RPMI8226 (cell line): ENCODE measurements at regions not wholly inside any gene's neighbourhood (a gene's known extent, or its start where the extent isn't known, plus 50 kb on each side); places are given as distances from the start of the nearest gene placed in this dataset.

ENCODE experiments used
- DNase-seq: peaks from one replicate; pipeline ENCODE4 v3.0.0-alpha.2; 2015

DNA sequence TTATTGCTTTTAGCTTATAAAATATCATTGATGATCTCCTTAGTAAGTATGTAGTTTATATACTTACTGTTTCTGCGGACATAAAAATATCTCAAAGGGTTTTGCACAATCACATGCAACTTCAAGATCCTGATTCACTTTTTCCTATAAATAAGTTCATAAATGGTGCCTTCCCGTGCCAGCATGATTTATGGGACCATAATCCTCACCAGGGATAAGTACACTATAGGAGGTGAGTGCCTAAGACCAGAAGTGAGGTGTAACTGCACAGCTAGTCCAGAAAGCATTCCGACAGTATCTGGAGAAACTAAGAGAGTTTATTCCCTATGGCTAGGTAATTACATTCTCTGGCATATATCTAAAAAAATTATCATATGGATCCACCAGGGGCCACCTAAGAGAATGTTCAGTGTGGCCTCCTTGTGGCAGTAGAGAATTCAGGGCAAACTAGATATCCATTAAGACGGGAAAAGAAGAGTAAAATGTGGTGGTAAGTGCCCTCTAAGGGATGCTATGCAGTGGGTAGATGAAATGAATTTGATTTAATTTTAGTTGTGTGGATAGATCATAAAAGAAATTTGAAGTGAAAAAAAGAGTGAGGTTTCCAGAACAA lies 402.5 kb upstream of the SLC24A2 start:
- DNase-seq, result no peak

- DNase-seq, result no peak
These were observed 401.0 kb upstream of the SLC24A2 start for GRCh38 chr9:20189871-20190270.

- no peak for DNase-seq
These were observed 400.0 kb upstream of the SLC24A2 start for GRCh38 chr9:20188616-20189369.

DNA sequence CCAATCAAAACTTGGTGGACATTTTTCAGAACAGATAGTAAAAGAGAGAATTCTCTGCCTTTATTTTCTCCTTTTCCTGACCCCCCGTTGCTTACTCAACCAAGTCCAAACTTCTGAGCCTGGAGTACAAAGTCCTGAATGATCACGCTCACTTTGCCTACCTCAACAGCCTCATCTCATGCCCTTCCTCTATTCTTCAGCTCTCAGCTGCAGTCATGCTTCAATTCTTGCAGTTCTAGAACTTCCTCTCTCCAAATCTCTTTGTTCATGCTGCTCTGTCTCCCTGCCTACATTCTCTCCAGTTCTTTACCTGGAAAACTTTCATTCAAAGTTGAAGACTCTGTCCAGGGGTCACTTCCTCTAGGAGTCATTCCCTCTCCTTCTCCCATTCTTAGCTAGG lies 398.5 kb upstream of the SLC24A2 start:
- DNase-seq, result no peak

GRCh38 chr9:20186823-20187222 lies 398.0 kb upstream of the SLC24A2 start:
- no peak for DNase-seq

DNA sequence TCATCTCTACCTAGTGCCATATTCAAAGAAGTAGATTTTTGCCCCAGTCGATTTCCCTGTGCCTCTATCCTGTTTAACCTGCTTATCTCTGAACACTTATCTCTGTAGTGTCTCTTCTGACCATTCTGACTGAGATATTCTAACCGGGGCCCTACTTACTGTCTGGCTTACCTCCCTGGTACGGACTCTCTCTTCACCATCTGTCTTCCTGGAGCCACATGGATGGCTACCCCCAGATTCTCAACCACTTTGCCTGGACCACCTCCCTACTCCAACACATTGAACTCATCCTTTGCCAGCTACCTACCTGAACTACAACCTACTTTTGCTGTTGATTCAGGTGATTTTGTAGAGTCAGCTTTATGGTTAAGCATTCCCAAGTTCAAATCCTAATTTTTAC lies 397.4 kb upstream of the SLC24A2 start:
- DNase-seq, result no peak

DNA sequence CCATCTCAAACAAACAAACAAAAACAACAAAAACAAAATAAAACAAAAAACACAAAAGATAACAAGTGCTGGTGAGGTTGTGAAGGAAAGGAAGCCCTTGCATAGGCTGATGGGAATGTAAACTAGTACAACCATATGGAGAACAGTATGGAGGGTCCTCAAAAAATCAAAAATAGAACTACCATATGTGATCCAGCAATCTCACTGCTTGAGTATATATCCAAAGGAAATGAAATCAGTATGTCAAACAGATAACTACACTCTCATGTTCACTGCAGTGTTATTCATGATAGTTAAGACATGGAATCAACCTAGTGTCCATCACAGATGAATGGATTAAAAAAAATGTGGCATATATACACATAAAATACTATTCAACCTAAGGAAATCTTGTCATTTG lies 395.7 kb upstream of the SLC24A2 start:
- DNase-seq, result no peak

- no peak for DNase-seq
These were observed 389.8 kb upstream of the SLC24A2 start for GRCh38 chr9:20178679-20179078.

DNA sequence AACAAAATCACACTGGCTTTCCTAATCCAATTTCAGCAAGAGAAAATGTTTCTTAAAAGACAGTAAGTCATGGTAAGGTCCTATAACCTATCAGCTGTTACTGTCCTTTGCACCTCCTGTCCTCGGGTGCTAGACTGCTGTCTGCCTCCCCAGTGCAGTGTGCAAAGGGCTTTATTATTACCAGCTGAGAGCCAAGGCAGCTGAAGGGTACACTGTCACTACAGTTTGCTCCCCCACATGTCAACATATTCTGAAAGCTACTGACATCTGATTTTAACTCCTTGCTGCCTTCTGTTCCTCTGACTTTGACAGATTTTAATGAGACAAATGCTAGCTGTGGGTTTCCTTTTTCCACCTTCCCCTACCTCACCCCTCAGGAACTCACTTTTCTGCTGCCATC lies 389.4 kb upstream of the SLC24A2 start:
- no peak for DNase-seq

DNA sequence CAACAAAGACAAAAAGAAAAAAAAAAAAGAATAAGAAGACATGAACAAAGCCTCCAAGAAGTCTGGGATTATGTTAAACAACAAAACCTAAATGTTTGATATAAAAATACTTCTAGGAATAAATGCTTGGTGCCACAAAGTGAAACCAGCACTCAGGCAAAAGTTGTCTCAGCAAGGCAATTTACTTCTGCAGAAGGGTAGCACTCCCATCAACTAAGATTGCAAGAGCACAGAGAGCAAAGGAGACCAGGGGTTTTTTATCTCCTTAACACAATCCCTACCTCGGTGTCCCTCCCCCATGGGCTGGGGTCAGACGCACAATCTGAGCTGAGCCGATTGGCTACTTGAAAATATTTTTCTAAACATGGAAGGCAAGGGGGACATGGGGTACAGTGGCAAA lies 381.3 kb upstream of the SLC24A2 start:
- DNase-seq, result no peak

DNA sequence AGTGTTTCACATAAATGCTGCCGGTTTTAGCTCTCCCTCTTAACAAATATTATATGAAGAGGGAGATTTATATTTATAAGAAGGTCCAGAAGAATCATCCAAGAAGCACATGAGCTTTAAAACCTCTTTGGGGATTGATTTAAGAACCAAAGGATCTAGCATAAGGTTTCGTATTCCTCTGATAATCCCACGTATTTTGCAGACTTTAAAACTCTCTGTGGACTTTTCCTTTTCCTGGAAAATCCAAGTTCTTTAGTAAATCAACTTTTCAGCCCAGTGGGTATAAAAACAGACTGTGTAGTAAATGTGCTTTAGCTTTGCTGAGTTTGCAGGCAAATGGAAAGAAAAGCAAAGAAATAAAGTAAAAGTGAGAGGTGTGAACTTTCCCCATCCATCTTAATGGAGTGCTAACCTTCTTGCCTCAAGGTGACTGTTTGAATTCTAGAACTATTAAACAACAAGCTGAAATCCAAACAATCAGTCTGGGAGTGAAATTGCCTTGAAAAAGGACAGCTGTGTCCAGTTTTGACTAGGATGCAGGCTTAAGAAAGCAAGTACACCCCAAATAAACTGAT lies 363.4 kb upstream of the SLC24A2 start:
- DNase-seq, result no peak

DNA sequence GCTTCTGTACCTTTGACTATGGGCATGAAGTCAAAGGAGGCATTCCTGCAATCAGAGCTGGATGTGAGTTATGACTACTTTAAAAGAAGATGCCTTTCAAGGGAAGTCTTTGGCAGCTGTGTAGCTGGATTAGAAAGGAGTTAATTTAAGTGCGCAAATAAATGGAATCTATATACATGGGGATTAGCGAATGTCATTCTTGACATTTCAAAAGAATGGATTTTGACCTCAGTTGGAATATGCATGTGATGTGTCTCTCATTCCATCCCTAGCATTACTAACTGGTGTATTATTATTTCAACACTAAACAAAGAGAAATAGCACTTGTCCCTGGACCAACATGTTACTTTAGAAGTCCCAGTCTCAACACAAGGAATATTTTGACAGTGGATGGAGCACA lies 359.6 kb upstream of the SLC24A2 start:
- no peak for DNase-seq

- no peak for DNase-seq
These were observed 355.4 kb upstream of the SLC24A2 start for GRCh38 chr9:20144197-20144596.

DNA sequence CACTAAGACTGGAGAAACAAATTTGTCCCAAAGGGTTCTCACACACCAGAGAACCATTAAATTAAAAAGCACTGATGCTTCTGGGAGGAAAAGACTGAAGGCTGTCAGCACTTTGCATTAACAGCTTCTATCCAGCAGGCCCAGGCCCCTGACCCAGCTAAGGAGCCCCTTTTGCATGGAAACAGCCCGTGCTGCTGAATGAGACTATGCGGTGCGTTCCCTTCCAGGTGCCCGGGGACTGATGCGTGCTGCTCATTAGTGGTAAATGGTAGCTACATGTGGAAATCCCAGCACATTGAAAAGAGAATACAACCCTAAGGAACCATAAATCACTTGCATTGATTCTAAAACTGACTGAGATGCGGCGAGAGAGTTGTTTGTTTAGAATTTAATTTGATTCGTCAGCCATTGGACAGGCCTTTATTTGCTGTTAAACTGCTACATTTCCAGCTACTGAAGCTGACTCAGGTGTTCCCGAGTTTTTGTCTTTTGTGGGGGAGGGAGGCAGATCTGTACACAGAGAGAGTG lies 351.0 kb upstream of the SLC24A2 start:
- DNase-seq, result no peak

DNA sequence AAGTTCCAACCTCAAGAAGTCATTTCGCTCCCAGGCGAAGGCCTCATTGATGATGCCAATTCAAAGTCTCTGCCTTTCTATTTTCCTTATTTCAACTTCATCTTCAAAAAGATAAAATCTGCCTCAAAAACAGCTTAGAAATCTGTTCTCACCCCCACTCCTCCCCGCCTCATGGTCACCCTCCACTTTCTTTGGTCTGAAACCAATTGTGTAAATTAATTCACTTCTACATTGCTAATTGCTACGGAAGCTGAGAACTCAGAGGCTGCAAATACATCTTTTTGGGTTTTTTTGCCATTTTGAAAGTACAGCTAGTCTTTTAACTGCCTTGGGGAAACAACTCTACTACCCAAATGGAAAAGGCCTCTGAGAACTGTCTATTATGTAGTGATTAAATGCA lies 350.0 kb upstream of the SLC24A2 start:
- DNase-seq, result no peak

- DNase-seq, result no peak
These were observed 349.3 kb upstream of the SLC24A2 start for GRCh38 chr9:20138116-20138515.

DNA sequence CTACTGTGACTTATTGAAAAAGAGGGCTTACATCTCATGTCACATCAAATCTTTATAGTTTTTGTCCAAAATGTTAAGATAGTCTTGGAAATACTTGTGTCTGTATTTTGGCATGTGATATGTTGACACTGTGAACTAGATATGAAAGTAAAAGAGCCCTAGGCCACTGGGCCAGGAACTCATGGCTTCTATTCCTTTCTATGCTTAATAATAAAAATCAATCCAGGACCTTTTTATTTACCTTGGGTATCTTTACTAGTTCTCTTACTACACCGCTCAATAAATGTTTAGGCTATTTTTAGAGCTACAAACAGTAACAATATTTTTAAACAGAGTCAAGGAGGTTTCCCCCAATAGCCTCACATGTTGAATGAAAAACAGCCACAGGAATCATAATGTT lies 348.6 kb upstream of the SLC24A2 start:
- DNase-seq, result no peak

DNA sequence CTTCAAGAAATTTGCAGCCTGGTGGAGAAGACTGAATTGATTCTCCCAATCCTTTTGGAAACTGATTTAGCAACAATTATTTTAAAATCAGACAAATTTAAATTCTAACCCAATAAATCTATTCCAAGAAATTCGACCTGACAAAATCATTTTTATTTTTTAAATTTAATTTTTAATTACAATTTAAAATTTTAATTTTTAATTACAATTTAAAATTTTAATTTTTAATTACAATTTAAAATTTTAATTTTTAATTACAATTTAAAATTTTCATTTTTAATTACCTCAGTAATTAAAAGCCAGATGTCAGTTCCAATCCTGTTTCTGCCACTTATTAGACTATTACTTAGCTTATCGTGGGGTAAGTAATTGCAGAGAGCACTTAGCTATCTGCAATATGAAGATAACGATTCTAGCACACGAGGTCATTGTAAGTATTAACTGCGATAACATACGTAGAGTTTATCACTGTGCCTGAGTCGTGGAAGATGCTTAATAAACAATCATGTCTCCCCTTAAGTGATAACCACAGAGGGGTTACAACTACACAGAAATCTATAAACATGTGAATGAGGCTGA lies 346.4 kb upstream of the SLC24A2 start:
- DNase-seq, result no peak

- no peak for DNase-seq
These were observed 336.9 kb upstream of the SLC24A2 start for GRCh38 chr9:20125727-20126126.

- DNase-seq, result no peak
These were observed 330.7 kb upstream of the SLC24A2 start for GRCh38 chr9:20119566-20119965.

DNA sequence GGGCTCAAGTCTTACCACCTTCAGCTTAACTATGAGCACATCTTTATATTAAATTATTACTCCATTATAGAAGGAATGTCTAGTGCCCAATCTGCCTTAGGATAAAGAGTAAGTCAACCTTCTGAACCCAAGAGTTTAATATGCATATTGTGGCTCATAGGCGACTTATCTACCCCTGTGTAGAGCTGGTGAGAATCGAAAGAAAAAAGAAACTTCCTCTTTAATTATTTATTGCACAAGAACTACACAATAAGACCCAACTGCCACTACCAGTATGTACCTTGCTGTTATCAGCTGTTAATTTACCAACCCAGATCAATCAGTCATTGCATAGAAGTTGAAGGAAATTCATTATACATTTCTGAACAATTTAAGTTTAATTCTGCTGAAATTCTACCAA lies 329.1 kb upstream of the SLC24A2 start:
- no peak for DNase-seq

DNA sequence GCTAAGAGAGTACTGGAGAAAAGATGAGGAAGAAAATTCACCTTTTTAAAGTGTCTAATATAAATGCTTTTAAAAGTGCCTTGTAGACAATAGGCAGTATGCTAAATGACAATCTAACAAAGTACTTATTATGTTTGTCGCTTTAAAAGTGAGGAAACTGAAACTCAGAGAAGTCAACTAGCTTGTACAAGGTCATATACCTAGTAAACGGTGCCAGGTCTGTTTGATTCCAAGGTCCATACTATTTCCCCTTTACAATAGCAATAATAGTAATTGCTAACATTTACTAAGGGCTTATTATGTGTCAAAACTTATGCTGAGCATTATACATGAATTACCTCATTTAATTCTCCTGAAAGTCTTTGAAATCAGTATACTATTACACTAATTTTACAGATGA lies 328.6 kb upstream of the SLC24A2 start:
- DNase-seq, result no peak

DNA sequence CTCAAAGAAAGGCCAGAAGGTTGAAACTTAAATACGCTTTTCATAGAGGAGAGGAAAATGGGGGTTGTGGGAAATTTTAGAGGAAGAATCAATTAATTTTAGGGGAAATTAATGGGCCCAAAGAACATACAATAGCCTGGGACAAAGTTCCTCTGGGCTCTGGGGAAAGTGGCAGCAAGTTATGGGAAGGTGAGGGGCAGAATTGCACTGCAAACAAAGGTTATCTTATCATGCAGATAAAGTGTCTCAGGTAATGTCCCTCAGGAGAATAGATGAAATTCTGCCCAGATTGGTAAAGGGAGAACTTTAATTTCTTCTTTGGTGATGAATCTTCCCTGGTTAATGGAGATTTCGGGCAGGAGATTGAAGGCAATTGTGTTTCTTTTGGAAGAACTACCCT lies 326.1 kb upstream of the SLC24A2 start:
- no peak for DNase-seq

DNA sequence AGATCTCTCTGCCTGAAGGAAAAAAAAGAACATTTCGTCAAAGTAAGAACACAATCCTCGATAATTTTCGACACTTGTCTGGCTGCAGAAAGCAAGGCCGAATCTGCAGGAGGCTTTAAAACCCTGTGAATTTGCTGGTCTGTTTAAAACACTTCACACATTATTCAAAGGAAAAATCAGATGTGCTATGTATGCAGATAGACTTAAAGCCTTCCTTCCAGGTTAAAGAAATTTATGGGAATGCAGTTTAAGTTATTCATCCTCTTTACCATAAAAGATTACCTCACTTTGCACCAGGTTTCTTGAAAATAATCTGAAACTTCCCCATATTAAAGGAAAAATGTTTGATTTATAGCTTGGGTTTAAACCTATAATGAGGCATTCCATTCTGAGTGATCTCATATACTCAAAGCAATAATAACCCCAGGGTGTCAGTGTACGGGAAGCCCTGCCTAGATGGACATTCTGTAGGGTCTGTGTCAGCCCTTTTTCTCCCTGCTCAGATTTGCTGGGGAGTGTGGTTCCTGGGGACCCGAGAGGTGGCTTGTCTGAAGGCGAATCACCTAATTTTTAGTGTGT lies 323.5 kb upstream of the SLC24A2 start:
- DNase-seq, result no peak
